H1 (cell line): ENCODE measurements at regions not wholly inside any gene's neighbourhood (a gene's known extent, or its start where the extent isn't known, plus 50 kb on each side); places are given as distances from the start of the nearest gene placed in this dataset.

Experiments used
- CTCF ChIA-PET: fragments of 300-600 bp; sonication (Branson Sonifier 250); formaldehyde crosslinking; loops from one replicate; lab custom pipeline; 2021; ENCODE audit not compliant: partially characterized antibody; lab: Charles Lee
- POLR2A ChIA-PET: fragments of 300-600 bp; sonication (Branson Sonifier 250); formaldehyde crosslinking; loops from one replicate; lab custom pipeline; 2021; ENCODE audit warnings: inconsistent platforms; ENCODE audit not compliant: partially characterized antibody; lab: Charles Lee
- DNase-seq, 2 experiments: peaks; one replicate each; pipeline versions ENCODE4 v3.0.0 to v3.0.0-alpha.2; 2010 to 2022; ENCODE audit warnings: low spot score in 2 of 2, low read depth in 1 of 2, mixed read lengths in 1 of 2
- FAIRE-seq: peaks from 2 replicates; lab custom pipeline; 2011; peaks lifted over from hg19 to GRCh38; lab: Jason Lieb, UNC
- H2AFZ ChIP-seq: 2 replicates; pipeline ENCODE4 v1.8.1; 2012; ENCODE audit warnings: low read length, inconsistent platforms
- H2AK5ac ChIP-seq: 2 replicates; pipeline ENCODE4 v1.6.1; 2013; ENCODE audit warnings: low read depth, low read length
- H2BK120ac ChIP-seq: replicated peaks from 2 replicates; pipeline ENCODE3; 2013; ENCODE audit warnings: low read depth, low read length, inconsistent platforms
- H2BK12ac ChIP-seq: 2 replicates; pipeline ENCODE4 v1.6.1; 2013; ENCODE audit warnings: low read depth, low read length
- H2BK15ac ChIP-seq: 2 replicates; pipeline ENCODE4 v1.6.1; 2013; ENCODE audit warnings: low read length
- H2BK20ac ChIP-seq: 2 replicates; pipeline ENCODE4 v1.6.1; 2013; ENCODE audit warnings: low read length
- H2BK5ac ChIP-seq: 2 replicates; pipeline ENCODE4 v1.6.1; 2013; ENCODE audit warnings: low read depth, low read length
- H3K14ac ChIP-seq: 2 replicates; pipeline ENCODE4 v1.6.1; 2013; ENCODE audit warnings: inconsistent platforms; ENCODE audit not compliant: insufficient read length
- H3K18ac ChIP-seq: 2 replicates; pipeline ENCODE4 v1.6.1; 2013; ENCODE audit warnings: low read length; ENCODE audit errors: extremely low read depth
- H3K23ac ChIP-seq: 2 replicates; pipeline ENCODE4 v1.6.1; 2013; ENCODE audit warnings: inconsistent platforms; ENCODE audit not compliant: insufficient read length
- H3K23me2 ChIP-seq: 2 replicates; pipeline ENCODE4 v1.6.1; 2013; ENCODE audit warnings: low read depth, low read length
- H3K27ac ChIP-seq: 2 replicates; pipeline ENCODE4 v1.6.1; 2011; ENCODE audit warnings: low read depth, low read length, inconsistent platforms
- H3K27me3 ChIP-seq, 4 experiments: replicated peaks in 1 of 4; 1 replicate in 1 of 4; 2 replicates in 3 of 4; pipeline versions ENCODE4 v1.6.1 to v1.8.1; 2011 to 2013; ENCODE audit warnings: low read length in 3 of 4, mild to moderate bottlenecking in 3 of 4, inconsistent platforms in 2 of 4, mixed read lengths in 2 of 4, moderate library complexity in 1 of 4; ENCODE audit not compliant: control insufficient read depth in 3 of 4, insufficient read depth in 3 of 4; ENCODE audit errors: extremely low read depth in 1 of 4
- H3K36me3 ChIP-seq, 4 experiments: 2 replicates each; pipeline versions ENCODE4 v1.6.1 to v1.8.1; 2011 to 2013; ENCODE audit warnings: mild to moderate bottlenecking in 4 of 4, low read length in 3 of 4, moderate library complexity in 2 of 4, control low read depth in 1 of 4, inconsistent platforms in 1 of 4; ENCODE audit not compliant: insufficient read depth in 4 of 4, control insufficient read depth in 2 of 4
- H3K4ac ChIP-seq: replicated peaks from 2 replicates; pipeline ENCODE3; 2013; ENCODE audit warnings: low read length, low read depth, mixed read lengths, inconsistent platforms; ENCODE audit not compliant: insufficient read length
- H3K4me1 ChIP-seq, 4 experiments: replicated peaks in 1 of 4; 1 replicate in 1 of 4; 2 replicates in 3 of 4; pipeline versions ENCODE4 v1.6.1 to v1.8.1; 2011 to 2013; ENCODE audit warnings: low read length in 3 of 4, inconsistent platforms in 2 of 4, mixed read lengths in 1 of 4; ENCODE audit not compliant: insufficient read depth in 4 of 4, control insufficient read depth in 3 of 4
- H3K4me2 ChIP-seq, 2 experiments: 2 replicates each; pipeline versions ENCODE4 v1.6.1 to v1.8.1; 2011 to 2013; ENCODE audit warnings: low read depth in 2 of 2, low read length in 2 of 2, control low read depth in 1 of 2, inconsistent platforms in 1 of 2, mild to moderate bottlenecking in 1 of 2; ENCODE audit not compliant: insufficient read depth in 1 of 2
- H3K4me3 ChIP-seq, 4 experiments: fragments of 200-600, 300-600 bp in 1 of 4; sonication (generic), shearing (Covaris generic), sonication (Bioruptor Twin) in 1 of 4; 2 replicates each; pipeline versions ENCODE4 v1.5.1 to v1.8.1; 2011 to 2016; ENCODE audit warnings: low read length in 4 of 4, low read depth in 3 of 4, control low read depth in 2 of 4, inconsistent platforms in 2 of 4, mild to moderate bottlenecking in 2 of 4, mixed read lengths in 1 of 4, moderate library complexity in 1 of 4; ENCODE audit not compliant: insufficient read depth in 2 of 4; ENCODE audit errors: extremely low read depth in 1 of 4
- H3K56ac ChIP-seq: replicated peaks from 2 replicates; pipeline ENCODE3; 2013; ENCODE audit warnings: low read depth, mild to moderate bottlenecking, mixed read lengths, low read length, inconsistent platforms; ENCODE audit not compliant: insufficient read length
- H3K79me1 ChIP-seq: 2 replicates; pipeline ENCODE4 v1.6.1; 2013; ENCODE audit warnings: low read depth, low read length, control low read depth
- H3K79me2 ChIP-seq, 2 experiments: 2 replicates each; pipeline versions ENCODE4 v1.6.1 to v1.8.1; 2012 to 2013; ENCODE audit warnings: low read length in 2 of 2, mild to moderate bottlenecking in 2 of 2, inconsistent platforms in 1 of 2; ENCODE audit not compliant: insufficient read depth in 2 of 2, control insufficient read depth in 1 of 2
- H3K9ac ChIP-seq, 4 experiments: replicated peaks in 1 of 4; 1 replicate in 1 of 4; 2 replicates in 3 of 4; pipeline versions ENCODE4 v1.6.1 to v1.8.1; 2011 to 2013; ENCODE audit warnings: low read depth in 3 of 4, low read length in 3 of 4, control low read depth in 2 of 4, mild to moderate bottlenecking in 2 of 4, moderate library complexity in 2 of 4, inconsistent platforms in 1 of 4; ENCODE audit errors: extremely low read depth in 1 of 4
- H3K9me3 ChIP-seq, 2 experiments: 2 replicates each; pipeline versions ENCODE4 v1.6.1 to v1.8.1; 2012 to 2013; ENCODE audit warnings: mild to moderate bottlenecking in 2 of 2, moderate library complexity in 2 of 2, control low read depth in 1 of 2, inconsistent platforms in 1 of 2, low read depth in 1 of 2, low read length in 1 of 2, mixed read lengths in 1 of 2; ENCODE audit not compliant: insufficient read depth in 2 of 2
- H4K20me1 ChIP-seq, 2 experiments: replicated peaks in 1 of 2; 2 replicates each; pipeline versions ENCODE3 to v1.8.1; 2011 to 2013; ENCODE audit warnings: inconsistent platforms in 2 of 2, low read length in 2 of 2, mild to moderate bottlenecking in 1 of 2; ENCODE audit not compliant: insufficient read depth in 2 of 2, control insufficient read depth in 1 of 2
- H4K5ac ChIP-seq: 2 replicates; pipeline ENCODE4 v1.6.1; 2013; ENCODE audit warnings: low read length, low read depth, mixed read lengths, inconsistent platforms; ENCODE audit not compliant: insufficient read length
- H4K8ac ChIP-seq: 2 replicates; pipeline ENCODE4 v1.8.0; 2013; ENCODE audit warnings: mild to moderate bottlenecking, moderate library complexity, low read length, inconsistent platforms; ENCODE audit not compliant: insufficient read depth; ENCODE audit errors: extremely low read depth
- H4K91ac ChIP-seq: replicated peaks from 2 replicates; pipeline ENCODE3; 2013; ENCODE audit warnings: low read length, mixed read lengths, inconsistent platforms; ENCODE audit not compliant: insufficient read length
- BACH1 ChIP-seq: IDR thresholded peaks from 2 replicates; pipeline ENCODE4 v1.6.1; 2012; ENCODE audit warnings: low read length, improper control_type of control experiment
- CEBPB ChIP-seq: IDR thresholded peaks from 2 replicates; pipeline ENCODE4 v1.6.1; 2012; ENCODE audit warnings: low read depth, low read length
- JUND ChIP-seq: IDR thresholded peaks from 2 replicates; pipeline ENCODE4 v1.6.1; 2011; ENCODE audit warnings: mild to moderate bottlenecking, improper control_type of control experiment, low read length
- POLR2AphosphoS5 ChIP-seq: IDR thresholded peaks from 2 replicates; pipeline ENCODE4 v1.6.1; 2011; ENCODE audit warnings: low read depth, low read length
- SAP30 ChIP-seq: fragments of 300-600 bp; sonication (generic); IDR thresholded peaks from 2 replicates; pipeline ENCODE4 v1.7.1; 2012; ENCODE audit warnings: low read length, moderate library complexity, mild to moderate bottlenecking, inconsistent platforms; ENCODE audit not compliant: insufficient read depth, insufficient replicate concordance

- Histone ChIP-seq H3K79me2 (no peaks in the 10 kb centered on the region), H3K18ac (no peak overlapping the region), H2BK5ac (no peak overlapping the region), H3K27me3 (no peaks in the 10 kb centered on the region), H4K91ac (no peak overlapping the region), H2BK15ac (no peak overlapping the region), H3K14ac (no peak overlapping the region), H3K4me3 (no peak overlapping the region), H3K4ac (no peak overlapping the region), H2BK20ac (no peak overlapping the region), H3K56ac (no peak overlapping the region), H4K5ac (no peak overlapping the region), H2BK120ac (no peak overlapping the region), H3K36me3 (no peaks in the 10 kb centered on the region), H3K4me2 (no peak overlapping the region), H3K23ac (no peak overlapping the region), H3K27ac (no peak overlapping the region), H3K4me1 (peaks cover 0 to 4% (median 2%) of the 10 kb centered on the region in 4 experiments; a peak in 1 of 7 replicates), H2AK5ac (no peak overlapping the region), H3K9ac (no peak overlapping the region), H3K23me2 (no peaks in the 10 kb centered on the region), H3K79me1 (no peaks in the 10 kb centered on the region), H4K8ac (no peak overlapping the region), H2BK12ac (no peak overlapping the region), H3K9me3 (0 out of 4 replicates have a peak, but pooled peaks cover 0 to 3% of the 10 kb centered on the region in 2 experiments), H4K20me1 (no peaks in the 10 kb centered on the region), H2AFZ (no peak overlapping the region)
- DNase-seq: no peak
- FAIRE-seq: no peak
- ChIA-PET CTCF (no interaction called here), POLR2A (no interaction called here)
- TF ChIP-seq SAP30 (no peak), POLR2AphosphoS5 (no peak), CEBPB (no peak), JUND (no peak), BACH1 (no peak)
These were observed 297.6 kb downstream of the BRINP1 start for GRCh38 chr9:119071636-119072035.
